ENCODE measurements at regions not wholly inside any gene's neighbourhood (a gene's known extent, or its start where the extent isn't known, plus 50 kb on each side); places are given as distances from the start of the nearest gene placed in this dataset.

- DNase-seq (ENCODE audit: low read depth): no peak
- H3K4me3 ChIP-seq (ENCODE audit: low read depth, low read length): no peak overlapping the region
- TF ChIP-seq CTCF (IDR thresholded peaks at IDR 0.05; ENCODE audit: low read depth, low read length) (no peak), POLR2A (IDR thresholded peaks at IDR 0.05; ENCODE audit: extremely low read depth, insufficient read length) (no peak), MAX (IDR thresholded peaks at IDR 0.05; ENCODE audit: low read depth, low read length) (no peak)
Measured at GRCh38 chr2:140011287-140011686, 1231.1 kb upstream of the NXPH2 start.

- DNase-seq (ENCODE audit: low read depth): no peak
- H3K4me3 ChIP-seq (ENCODE audit: low read depth, low read length): no peak overlapping the region
- TF ChIP-seq CTCF (IDR thresholded peaks at IDR 0.05; ENCODE audit: low read depth, low read length) (no peak), POLR2A (IDR thresholded peaks at IDR 0.05; ENCODE audit: extremely low read depth, insufficient read length) (no peak), MAX (IDR thresholded peaks at IDR 0.05; ENCODE audit: low read depth, low read length) (no peak), MYC (IDR thresholded peaks at IDR 0.05; ENCODE audit: low read depth, low read length) (no peak)
Measured at GRCh38 chr2:140002110-140002509, 1221.9 kb upstream of the NXPH2 start.

- no peak overlapping the region for H3K4me3 ChIP-seq (ENCODE audit: low read depth, low read length)
- no peak for DNase-seq (ENCODE audit: low read depth)
- TF ChIP-seq MAX (IDR thresholded peaks at IDR 0.05; ENCODE audit: low read depth, low read length) (no peak), MYC (IDR thresholded peaks at IDR 0.05; ENCODE audit: low read depth, low read length) (no peak)
Measured at GRCh38 chr2:139992711-139993345, 1212.6 kb upstream of the NXPH2 start.

- TF ChIP-seq MAX (IDR thresholded peaks at IDR 0.05; ENCODE audit: low read depth, low read length): no peak
- peak; percentile 12 for TF ChIP-seq CTCF (IDR thresholded peaks at IDR 0.05; ENCODE audit: low read depth, low read length)
- TF ChIP-seq MYC (IDR thresholded peaks at IDR 0.05; ENCODE audit: low read depth, low read length): no peak
- no peak for TF ChIP-seq POLR2A (IDR thresholded peaks at IDR 0.05; ENCODE audit: extremely low read depth, insufficient read length)
- H3K4me3 ChIP-seq (ENCODE audit: low read depth, low read length): no peak overlapping the region
- peak; percentile 12 for DNase-seq (ENCODE audit: low read depth)
Measured at GRCh38 chr2:139992078-139992477, 1211.9 kb upstream of the NXPH2 start.

- TF ChIP-seq MAX (IDR thresholded peaks at IDR 0.05; ENCODE audit: low read depth, low read length) (no peak), CTCF (IDR thresholded peaks at IDR 0.05; ENCODE audit: low read depth, low read length) (no peak), MYC (IDR thresholded peaks at IDR 0.05; ENCODE audit: low read depth, low read length) (no peak), POLR2A (IDR thresholded peaks at IDR 0.05; ENCODE audit: extremely low read depth, insufficient read length) (no peak)
- no peak overlapping the region for H3K4me3 ChIP-seq (ENCODE audit: low read depth, low read length)
- no peak for DNase-seq (ENCODE audit: low read depth)
Measured at GRCh38 chr2:139990646-139991335, 1210.6 kb upstream of the NXPH2 start.

GRCh38 chr2:139969323-139969722 lies 1189.1 kb upstream of the NXPH2 start:
- H3K4me3 ChIP-seq (ENCODE audit: low read depth, low read length): no peak overlapping the region
- no peak for DNase-seq (ENCODE audit: low read depth)
- TF ChIP-seq POLR2A (IDR thresholded peaks at IDR 0.05; ENCODE audit: extremely low read depth, insufficient read length) (no peak), CTCF (IDR thresholded peaks at IDR 0.05; ENCODE audit: low read depth, low read length) (no peak), MYC (IDR thresholded peaks at IDR 0.05; ENCODE audit: low read depth, low read length) (no peak), MAX (IDR thresholded peaks at IDR 0.05; ENCODE audit: low read depth, low read length) (no peak)

Measured in NB4 (cell line).